ENCODE measurements at regions not wholly inside any gene's neighbourhood (a gene's known extent, or its start where the extent isn't known, plus 50 kb on each side); places are given as distances from the start of the nearest gene placed in this dataset.

DNA sequence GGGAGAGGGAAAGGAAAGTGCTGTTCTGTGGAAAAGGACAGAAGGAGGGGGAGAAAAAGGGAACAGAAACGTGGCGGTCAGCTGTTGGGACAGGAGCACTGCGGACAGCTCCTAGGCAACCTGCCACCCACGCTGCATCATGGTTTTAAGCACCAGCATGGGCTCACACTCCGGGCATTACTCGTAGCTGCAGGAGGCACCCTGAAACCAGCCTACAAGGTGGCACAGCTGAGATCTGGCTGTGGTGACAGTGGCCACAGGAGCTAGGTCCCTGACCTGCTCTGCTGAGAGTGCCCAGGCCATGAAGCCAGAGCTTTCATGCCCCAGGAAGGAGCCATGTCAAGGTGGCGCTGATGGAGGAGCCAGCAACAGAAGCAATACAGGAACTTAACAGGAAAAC lies 161.4 kb upstream of the ST8SIA2 start:
- TF ChIP-seq EP300 (IDR thresholded peaks at IDR 0.05) (no peak), POLR2A (IDR thresholded peaks at IDR 0.05) (no peak)
